GM12874 (cell line): ENCODE measurements at regions not wholly inside any gene's neighbourhood (a gene's known extent, or its start where the extent isn't known, plus 50 kb on each side); places are given as distances from the start of the nearest gene placed in this dataset.

Experiments
- TF ChIP-seq, protein P1 (sequence below): IDR thresholded peaks from 2 replicates; pipeline ENCODE4 v1.5.1; 2011; ENCODE audit warnings: low read depth, mild to moderate bottlenecking, control low read depth, low read length, moderate library complexity; ENCODE audit not compliant: insufficient read depth

DNA sequence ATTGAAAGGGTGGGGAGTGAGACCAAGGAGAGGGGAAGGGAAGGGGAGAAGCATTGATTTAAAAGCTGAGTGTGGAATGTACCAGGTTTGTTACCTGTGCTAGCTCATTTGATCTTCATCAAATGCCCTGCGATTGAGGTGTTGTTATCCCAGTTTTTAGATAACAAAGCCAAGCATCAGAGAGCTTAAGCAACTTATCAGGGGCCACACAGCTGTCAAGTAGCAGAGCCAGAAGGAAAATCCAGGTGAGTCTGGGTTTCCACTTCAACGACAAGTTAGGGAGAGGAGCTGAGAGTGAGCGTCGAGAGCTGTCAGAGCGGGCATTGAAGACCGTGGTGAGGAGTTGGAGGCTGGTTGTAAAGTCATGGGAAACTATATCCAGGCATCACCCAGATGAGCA lies 146.9 kb upstream of the IRF2BP2 start:
- TF ChIP-seq, protein P1, sequence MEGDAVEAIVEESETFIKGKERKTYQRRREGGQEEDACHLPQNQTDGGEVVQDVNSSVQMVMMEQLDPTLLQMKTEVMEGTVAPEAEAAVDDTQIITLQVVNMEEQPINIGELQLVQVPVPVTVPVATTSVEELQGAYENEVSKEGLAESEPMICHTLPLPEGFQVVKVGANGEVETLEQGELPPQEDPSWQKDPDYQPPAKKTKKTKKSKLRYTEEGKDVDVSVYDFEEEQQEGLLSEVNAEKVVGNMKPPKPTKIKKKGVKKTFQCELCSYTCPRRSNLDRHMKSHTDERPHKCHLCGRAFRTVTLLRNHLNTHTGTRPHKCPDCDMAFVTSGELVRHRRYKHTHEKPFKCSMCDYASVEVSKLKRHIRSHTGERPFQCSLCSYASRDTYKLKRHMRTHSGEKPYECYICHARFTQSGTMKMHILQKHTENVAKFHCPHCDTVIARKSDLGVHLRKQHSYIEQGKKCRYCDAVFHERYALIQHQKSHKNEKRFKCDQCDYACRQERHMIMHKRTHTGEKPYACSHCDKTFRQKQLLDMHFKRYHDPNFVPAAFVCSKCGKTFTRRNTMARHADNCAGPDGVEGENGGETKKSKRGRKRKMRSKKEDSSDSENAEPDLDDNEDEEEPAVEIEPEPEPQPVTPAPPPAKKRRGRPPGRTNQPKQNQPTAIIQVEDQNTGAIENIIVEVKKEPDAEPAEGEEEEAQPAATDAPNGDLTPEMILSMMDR = no peak

DNA sequence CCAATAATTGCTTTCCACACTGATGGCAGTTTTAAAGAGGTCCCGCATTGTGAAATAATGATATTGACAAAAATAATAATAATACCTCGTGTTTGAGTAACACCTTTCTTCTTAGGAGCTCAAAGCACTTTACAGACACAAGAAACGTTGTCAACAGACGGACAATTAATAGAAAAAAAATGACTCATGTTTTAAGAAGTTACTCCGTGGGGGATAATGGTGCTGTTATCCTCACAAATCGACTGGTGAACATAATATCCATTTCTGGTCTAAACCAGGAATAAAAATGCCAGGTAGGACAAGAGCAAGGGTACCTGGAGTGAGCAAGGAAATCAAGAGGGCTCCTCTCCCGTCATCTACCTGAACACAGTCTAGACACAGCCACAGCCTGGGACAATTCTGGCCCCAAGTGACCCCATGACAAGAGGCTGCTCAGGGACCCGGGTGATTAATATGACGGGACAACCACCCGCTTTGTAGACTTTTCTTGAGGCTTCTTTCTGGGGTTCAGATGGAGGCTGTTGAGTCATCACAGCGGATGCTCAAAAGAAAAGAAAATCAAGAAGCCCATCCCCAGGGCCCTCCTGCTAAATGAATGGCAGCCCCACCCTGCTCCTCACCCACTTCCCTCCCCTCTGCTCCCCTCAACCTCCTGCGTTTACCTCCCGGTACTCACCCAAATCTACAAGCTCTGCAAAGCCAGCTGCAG lies 146.2 kb upstream of the IRF2BP2 start:
- TF ChIP-seq, protein P1 = no peak

DNA sequence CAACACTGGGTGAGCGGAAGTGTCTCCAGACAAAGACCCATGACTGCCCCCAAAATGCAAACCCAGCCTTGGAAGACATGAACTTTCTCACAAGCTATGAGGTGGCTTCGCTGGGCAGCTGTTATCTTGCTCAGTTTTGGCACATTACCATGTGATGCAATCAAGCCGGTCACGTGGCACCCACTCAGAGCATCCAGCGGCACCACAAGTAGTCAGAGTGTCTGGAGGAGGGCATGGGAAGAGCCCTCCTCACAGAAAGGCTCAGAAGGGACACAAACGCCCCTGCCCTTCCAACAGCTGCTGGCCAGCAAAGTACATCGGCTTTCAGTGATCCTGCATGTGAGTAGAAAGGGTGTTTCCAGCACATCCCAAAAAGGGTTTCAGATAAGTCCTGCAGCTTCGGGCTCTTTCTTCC lies 145.5 kb upstream of the IRF2BP2 start:
- TF ChIP-seq, protein P1 = no peak

DNA sequence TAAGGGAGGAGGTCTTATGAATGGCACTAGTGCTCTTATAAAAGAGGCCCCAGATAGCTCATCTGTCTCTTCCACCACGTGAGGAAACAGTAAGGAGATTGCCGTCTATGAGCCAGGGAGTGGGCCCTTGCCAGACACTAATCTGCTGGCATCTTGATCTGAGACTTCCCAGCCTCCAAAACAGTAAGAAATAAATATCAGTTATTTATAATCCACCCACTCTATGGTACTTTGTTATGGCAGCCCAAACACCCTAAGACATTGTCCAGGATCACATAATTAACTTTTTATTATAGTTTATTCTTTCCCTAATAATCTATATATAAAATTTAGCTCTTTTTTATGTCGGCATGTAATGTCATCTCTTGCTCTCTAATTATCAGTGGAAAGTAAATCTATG lies 144.0 kb upstream of the IRF2BP2 start:
- TF ChIP-seq, protein P1 = no peak

DNA sequence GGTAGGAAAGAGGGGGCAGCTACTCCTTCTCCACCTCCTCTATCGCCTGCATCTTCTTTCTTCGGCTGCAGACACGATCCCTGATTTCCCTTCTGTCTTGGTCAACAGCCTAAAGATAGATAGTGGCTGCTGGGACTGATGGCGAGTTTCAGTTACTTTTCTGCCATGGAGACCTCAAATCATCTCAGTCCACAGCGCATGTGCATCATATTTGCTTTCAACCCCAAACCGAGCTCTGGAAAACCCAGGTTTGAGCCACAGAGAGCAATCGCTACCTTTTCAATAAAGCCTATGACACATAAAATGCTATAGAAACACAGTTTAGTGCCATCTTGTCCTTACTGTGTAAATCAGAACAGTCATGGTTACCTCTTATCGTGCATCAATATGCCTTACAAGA lies 142.9 kb upstream of the IRF2BP2 start:
- TF ChIP-seq, protein P1 = no peak

DNA sequence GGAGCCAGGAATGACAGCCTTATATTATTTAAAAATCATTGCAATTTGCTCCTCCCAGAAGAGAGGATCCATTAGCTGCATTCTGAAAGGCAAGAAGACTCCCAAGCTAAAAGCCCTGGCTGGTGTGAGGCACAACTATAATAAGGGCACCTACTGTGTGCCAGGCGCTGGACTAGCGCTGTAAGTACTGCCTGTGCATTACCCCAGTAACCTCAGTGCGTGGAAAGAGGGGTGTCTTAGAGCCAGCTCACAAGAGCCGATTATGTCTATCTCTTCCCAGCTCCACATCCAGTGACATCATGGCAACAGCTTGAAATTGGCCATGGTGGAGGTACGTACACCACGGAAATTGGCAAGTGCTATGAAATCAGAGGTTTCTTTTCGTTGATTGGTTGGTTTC lies 141.7 kb upstream of the IRF2BP2 start:
- TF ChIP-seq, protein P1 = no peak

DNA sequence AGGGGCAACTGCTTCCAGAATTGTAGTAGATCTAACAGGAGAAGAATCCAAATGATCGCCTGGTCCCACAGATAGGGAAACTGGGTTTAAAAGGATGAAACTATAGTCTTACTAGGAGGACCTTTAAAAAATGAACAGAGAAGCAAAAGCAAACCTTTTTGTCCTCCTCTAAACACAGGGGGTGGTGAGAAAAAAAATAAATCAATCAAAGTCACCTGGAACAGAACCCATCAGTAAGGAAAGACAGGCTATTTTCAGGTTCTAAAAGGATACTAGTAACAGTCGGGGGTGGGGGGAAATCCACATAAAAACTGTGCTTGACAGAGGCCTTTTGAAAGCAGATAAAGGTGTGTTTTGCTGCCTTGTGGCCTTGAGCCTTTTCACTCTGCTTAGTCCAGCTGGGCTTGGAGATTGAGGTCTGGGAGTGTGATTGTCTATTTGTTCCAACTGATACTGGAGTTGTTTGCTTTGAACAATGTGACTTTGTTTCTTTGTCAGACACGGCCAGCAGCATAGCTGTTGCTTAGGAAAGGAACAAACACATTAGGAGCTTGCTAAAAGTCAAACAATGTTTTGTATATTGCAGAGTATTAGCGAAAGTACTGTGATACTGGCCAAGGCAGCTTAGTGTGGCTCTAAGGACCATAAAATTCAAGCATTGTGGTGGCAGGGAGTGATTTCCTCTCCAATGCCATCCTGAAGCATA lies 141.1 kb upstream of the IRF2BP2 start:
- TF ChIP-seq, protein P1 = no peak
